Thyroid gland (tissue), 4 donors: ENCODE measurements at regions not wholly inside any gene's neighbourhood (a gene's known extent, or its start where the extent isn't known, plus 50 kb on each side); places are given as distances from the start of the nearest gene placed in this dataset.

Experiments used
- POLR2A ChIP-seq, 2 donors: fragments of 450-650 bp; IDR thresholded peaks; one replicate each; pipeline ENCODE4 v1.6.1; 2017; ENCODE audit warnings: antibody characterized with exemption in 2 of 2, mild to moderate bottlenecking in 2 of 2, moderate library complexity in 1 of 2
- TF ChIP-seq, protein P1 (sequence below), 6 experiments: fragments of 200-600 bp in 3 of 6; fragments of 450-650 bp in 3 of 6; sonication (generic) in 3 of 6; IDR thresholded peaks; one replicate each; pipeline ENCODE4 v1.5.1; 2016 to 2019; ENCODE audit warnings: antibody characterized with exemption in 6 of 6, mild to moderate bottlenecking in 2 of 6, inconsistent platforms in 1 of 6, moderate library complexity in 1 of 6

DNA sequence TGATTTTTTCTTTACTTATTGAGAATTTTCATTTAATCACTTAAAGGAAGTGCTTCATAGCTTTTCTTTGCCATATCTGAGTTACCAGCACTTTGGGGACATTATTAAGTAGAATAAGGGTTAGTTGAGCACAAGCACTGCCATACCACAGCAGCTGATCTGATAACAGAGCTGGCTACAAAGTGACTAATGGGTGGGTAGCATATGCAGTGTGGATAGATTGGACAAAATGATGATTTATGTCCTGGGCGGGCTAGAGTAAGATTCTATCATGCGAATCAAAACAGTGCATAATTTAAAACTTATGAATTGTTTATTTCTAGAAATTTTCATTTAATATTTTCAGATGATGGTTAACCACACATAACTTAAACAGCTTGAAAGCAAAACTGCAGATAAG is 102.2 kb upstream of the SNX7 start:
- TF ChIP-seq, protein P1, sequence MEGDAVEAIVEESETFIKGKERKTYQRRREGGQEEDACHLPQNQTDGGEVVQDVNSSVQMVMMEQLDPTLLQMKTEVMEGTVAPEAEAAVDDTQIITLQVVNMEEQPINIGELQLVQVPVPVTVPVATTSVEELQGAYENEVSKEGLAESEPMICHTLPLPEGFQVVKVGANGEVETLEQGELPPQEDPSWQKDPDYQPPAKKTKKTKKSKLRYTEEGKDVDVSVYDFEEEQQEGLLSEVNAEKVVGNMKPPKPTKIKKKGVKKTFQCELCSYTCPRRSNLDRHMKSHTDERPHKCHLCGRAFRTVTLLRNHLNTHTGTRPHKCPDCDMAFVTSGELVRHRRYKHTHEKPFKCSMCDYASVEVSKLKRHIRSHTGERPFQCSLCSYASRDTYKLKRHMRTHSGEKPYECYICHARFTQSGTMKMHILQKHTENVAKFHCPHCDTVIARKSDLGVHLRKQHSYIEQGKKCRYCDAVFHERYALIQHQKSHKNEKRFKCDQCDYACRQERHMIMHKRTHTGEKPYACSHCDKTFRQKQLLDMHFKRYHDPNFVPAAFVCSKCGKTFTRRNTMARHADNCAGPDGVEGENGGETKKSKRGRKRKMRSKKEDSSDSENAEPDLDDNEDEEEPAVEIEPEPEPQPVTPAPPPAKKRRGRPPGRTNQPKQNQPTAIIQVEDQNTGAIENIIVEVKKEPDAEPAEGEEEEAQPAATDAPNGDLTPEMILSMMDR (IDR thresholded peaks at IDR 0.05), result no peak
- TF ChIP-seq POLR2A (IDR thresholded peaks at IDR 0.05), result no peak
